Panc1 (cell line): ENCODE measurements at regions not wholly inside any gene's neighbourhood (a gene's known extent, or its start where the extent isn't known, plus 50 kb on each side); places are given as distances from the start of the nearest gene placed in this dataset.
"Not testable (repeated sequence)": the region's sequence is repeated elsewhere in the genome, so short reads cannot be mapped to it uniquely, and the experiment has no call there.

Source experiments
- ATAC-seq: fragments of 200-7000 bp; cut with Tn5 transposase; 2 replicates; pipeline ENCODE4 v1.9.1; 2020; ENCODE audit warnings: mild to moderate bottlenecking, moderate library complexity
- BruUV-seq: library from RNA; stranded (reverse); fragments of 400-500 nt; replicated peaks from 2 replicates; lab custom pipeline; 2021; lab: Mats Ljungman, UMichigan
- CTCF ChIA-PET: fragments of 300-600 bp; sonication (Branson Sonifier 250); formaldehyde crosslinking; loops from one replicate; lab custom pipeline; 2022; ENCODE audit warnings: antibody characterized with exemption; lab: Charles Lee
- POLR2A ChIA-PET: fragments of 300-600 bp; sonication (Branson Sonifier 250); formaldehyde crosslinking; loops from one replicate; lab custom pipeline; 2022; ENCODE audit warnings: antibody characterized with exemption; lab: Charles Lee
- DNase-seq: peaks from one replicate; pipeline ENCODE4 v3.0.0-alpha.2; 2010; ENCODE audit warnings: low read depth, low spot score
- H3K27ac ChIP-seq: 2 replicates; pipeline ENCODE4 v1.5.1; 2011; ENCODE audit warnings: mild to moderate bottlenecking, low read length, inconsistent platforms
- H3K27me3 ChIP-seq: fragments of 200-500 bp; sonication (Bioruptor generic); 2 replicates; pipeline ENCODE4 v1.6.0; 2014; ENCODE audit warnings: low read length, inconsistent platforms; ENCODE audit not compliant: control insufficient read depth, insufficient read depth
- H3K36me3 ChIP-seq: fragments of 200-500 bp; sonication (Bioruptor generic); 2 replicates; pipeline ENCODE4 v1.5.1; 2014; ENCODE audit warnings: inconsistent platforms, mild to moderate bottlenecking, low read length, moderate library complexity; ENCODE audit not compliant: control insufficient read depth, insufficient read depth
- H3K4me1 ChIP-seq: 2 replicates; pipeline ENCODE4 v1.5.1; 2011; ENCODE audit warnings: inconsistent platforms, mild to moderate bottlenecking, low read length, moderate library complexity; ENCODE audit not compliant: control insufficient read depth, insufficient read depth
- H3K4me3 ChIP-seq, 2 experiments: 2 replicates each; pipeline ENCODE4 v1.5.1; 2011 to 2012; ENCODE audit warnings: low read depth in 2 of 2, low read length in 2 of 2, mild to moderate bottlenecking in 2 of 2, inconsistent platforms in 1 of 2, moderate library complexity in 1 of 2
- H3K9me3 ChIP-seq: fragments of 200-500 bp; sonication (Bioruptor generic); 2 replicates; pipeline ENCODE4 v1.5.1; 2014; ENCODE audit warnings: low read depth, mild to moderate bottlenecking, inconsistent platforms, low read length, moderate library complexity; ENCODE audit not compliant: control insufficient read depth, insufficient read depth
- POLR2AphosphoS5 ChIP-seq: IDR thresholded peaks from 2 replicates; pipeline ENCODE4 v1.6.1; 2012; ENCODE audit warnings: mild to moderate bottlenecking, low read depth, low read length, moderate library complexity
- SIN3A ChIP-seq: IDR thresholded peaks from 2 replicates; pipeline ENCODE4 v1.6.1; 2012; ENCODE audit warnings: low read depth, mild to moderate bottlenecking, low read length, moderate library complexity, borderline replicate concordance; ENCODE audit not compliant: insufficient read depth
- TCF7L2 ChIP-seq: IDR thresholded peaks from 2 replicates; pipeline ENCODE4 v1.6.1; 2011; ENCODE audit warnings: mild to moderate bottlenecking, low read depth, low read length, inconsistent platforms
- in situ Hi-C: cut with HindIII; loops from 2 replicates; pipeline ENCODE4 v1.10.0; 2016; ENCODE audit warnings: low sequenced_read_pairs, low pct_unique_long_range_greater_than_20kb
- intact Hi-C: fragments of 100-400 bp; cut with micrococcal nuclease; formaldehyde crosslinking; loops from one replicate; pipeline ENCODE4 v1.10.0; 2022; ENCODE audit not compliant: unreplicated experiment
- TF ChIP-seq, protein P1 (sequence below): fragments of 450-650 bp; IDR thresholded peaks from 2 replicates; pipeline ENCODE4 v1.5.1; 2017; ENCODE audit warnings: mild to moderate bottlenecking
- TF ChIP-seq, protein P2 (sequence below), 2 experiments: IDR thresholded peaks; 2 replicates each; pipeline ENCODE4 v1.6.1; 2011 to 2012; ENCODE audit warnings: low read depth in 2 of 2, control low read depth in 1 of 2, low read length in 1 of 2, mild to moderate bottlenecking in 1 of 2, moderate library complexity in 1 of 2; ENCODE audit not compliant: insufficient read depth in 1 of 2

DNA sequence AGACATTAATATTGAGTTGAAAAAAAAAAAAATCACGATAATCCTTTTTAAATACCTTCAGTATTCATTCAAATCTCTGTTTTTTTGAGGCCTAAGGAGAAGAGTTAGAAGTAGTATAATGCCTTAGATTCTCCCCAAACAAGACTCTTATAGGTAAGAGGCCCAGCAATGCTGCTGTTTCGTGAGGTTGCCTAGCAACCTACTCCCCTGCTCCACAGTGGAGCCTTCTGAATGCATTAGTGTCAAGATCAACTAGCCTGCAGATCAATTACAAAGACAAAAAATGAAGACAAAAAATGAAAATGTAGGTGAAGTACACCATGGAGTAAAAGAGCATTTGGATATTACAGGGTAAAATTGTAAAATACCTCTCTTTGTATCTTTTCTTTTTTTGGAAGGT lies 229.8 kb upstream of the LUZP2 start:
- CTCF ChIA-PET: no interaction called here
- ATAC-seq (no peak), DNase-seq (no peak)
- no TSS peak for BruUV-seq
- no peaks in the 10 kb centered on the region for H3K9me3 ChIP-seq
- intact Hi-C loops (no loop called here), in situ Hi-C loops (no loop called here)
- no peaks in the 10 kb centered on the region for H3K36me3 ChIP-seq
- H3K27me3 ChIP-seq: no peaks in the 10 kb centered on the region
- H3K4me3 ChIP-seq: no peak overlapping the region
- TF ChIP-seq TCF7L2 (no peak), SIN3A (no peak), POLR2AphosphoS5 (no peak)
- TF ChIP-seq, protein P1, sequence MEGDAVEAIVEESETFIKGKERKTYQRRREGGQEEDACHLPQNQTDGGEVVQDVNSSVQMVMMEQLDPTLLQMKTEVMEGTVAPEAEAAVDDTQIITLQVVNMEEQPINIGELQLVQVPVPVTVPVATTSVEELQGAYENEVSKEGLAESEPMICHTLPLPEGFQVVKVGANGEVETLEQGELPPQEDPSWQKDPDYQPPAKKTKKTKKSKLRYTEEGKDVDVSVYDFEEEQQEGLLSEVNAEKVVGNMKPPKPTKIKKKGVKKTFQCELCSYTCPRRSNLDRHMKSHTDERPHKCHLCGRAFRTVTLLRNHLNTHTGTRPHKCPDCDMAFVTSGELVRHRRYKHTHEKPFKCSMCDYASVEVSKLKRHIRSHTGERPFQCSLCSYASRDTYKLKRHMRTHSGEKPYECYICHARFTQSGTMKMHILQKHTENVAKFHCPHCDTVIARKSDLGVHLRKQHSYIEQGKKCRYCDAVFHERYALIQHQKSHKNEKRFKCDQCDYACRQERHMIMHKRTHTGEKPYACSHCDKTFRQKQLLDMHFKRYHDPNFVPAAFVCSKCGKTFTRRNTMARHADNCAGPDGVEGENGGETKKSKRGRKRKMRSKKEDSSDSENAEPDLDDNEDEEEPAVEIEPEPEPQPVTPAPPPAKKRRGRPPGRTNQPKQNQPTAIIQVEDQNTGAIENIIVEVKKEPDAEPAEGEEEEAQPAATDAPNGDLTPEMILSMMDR: no peak
- TF ChIP-seq, protein P2, sequence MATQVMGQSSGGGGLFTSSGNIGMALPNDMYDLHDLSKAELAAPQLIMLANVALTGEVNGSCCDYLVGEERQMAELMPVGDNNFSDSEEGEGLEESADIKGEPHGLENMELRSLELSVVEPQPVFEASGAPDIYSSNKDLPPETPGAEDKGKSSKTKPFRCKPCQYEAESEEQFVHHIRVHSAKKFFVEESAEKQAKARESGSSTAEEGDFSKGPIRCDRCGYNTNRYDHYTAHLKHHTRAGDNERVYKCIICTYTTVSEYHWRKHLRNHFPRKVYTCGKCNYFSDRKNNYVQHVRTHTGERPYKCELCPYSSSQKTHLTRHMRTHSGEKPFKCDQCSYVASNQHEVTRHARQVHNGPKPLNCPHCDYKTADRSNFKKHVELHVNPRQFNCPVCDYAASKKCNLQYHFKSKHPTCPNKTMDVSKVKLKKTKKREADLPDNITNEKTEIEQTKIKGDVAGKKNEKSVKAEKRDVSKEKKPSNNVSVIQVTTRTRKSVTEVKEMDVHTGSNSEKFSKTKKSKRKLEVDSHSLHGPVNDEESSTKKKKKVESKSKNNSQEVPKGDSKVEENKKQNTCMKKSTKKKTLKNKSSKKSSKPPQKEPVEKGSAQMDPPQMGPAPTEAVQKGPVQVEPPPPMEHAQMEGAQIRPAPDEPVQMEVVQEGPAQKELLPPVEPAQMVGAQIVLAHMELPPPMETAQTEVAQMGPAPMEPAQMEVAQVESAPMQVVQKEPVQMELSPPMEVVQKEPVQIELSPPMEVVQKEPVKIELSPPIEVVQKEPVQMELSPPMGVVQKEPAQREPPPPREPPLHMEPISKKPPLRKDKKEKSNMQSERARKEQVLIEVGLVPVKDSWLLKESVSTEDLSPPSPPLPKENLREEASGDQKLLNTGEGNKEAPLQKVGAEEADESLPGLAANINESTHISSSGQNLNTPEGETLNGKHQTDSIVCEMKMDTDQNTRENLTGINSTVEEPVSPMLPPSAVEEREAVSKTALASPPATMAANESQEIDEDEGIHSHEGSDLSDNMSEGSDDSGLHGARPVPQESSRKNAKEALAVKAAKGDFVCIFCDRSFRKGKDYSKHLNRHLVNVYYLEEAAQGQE (IDR thresholded peaks at IDR 0.05; ENCODE audit: insufficient read depth in 1 of 2, low read depth in 2 of 2, low read length in 1 of 2): no peak
- H3K4me1 ChIP-seq: no peaks in the 10 kb centered on the region
- POLR2A ChIA-PET: no interaction called here
- no peak overlapping the region for H3K27ac ChIP-seq

DNA sequence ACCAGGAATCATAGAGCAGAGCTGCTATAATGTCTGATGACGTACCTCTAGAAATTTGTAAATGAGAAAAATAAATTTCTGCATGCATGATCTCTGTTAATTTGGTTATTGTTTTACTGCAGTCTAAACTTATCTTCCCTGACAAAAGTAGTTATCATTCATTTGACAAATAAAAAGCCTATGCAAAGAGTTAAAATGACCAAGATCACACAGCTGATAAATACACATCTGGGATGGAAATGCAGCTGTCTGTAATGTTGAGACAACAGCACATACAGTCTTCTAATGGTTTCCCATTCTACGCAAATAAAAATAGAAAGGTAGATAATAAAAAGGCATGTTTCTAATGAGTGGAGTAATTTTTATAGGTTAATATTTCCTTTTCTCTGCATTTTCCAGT lies 225.1 kb upstream of the LUZP2 start:
- in situ Hi-C loops: no loop called here
- Histone ChIP-seq H3K27me3 (no peaks in the 10 kb centered on the region), H3K9me3 (no peaks in the 10 kb centered on the region), H3K4me1 (no peaks in the 10 kb centered on the region), H3K4me3 (no peak overlapping the region), H3K36me3 (no peaks in the 10 kb centered on the region), H3K27ac (no peak overlapping the region)
- no peak for DNase-seq
- no TSS peak for BruUV-seq
- no peak for TF ChIP-seq SIN3A
- TF ChIP-seq, protein P2 (IDR thresholded peaks at IDR 0.05; ENCODE audit: insufficient read depth in 1 of 2, low read depth in 2 of 2, low read length in 1 of 2): no peak
- no peak for TF ChIP-seq POLR2AphosphoS5
- no peak for TF ChIP-seq TCF7L2
- TF ChIP-seq, protein P1: no peak
- intact Hi-C loops: no loop called here
- ATAC-seq: no peak
- ChIA-PET POLR2A (no interaction called here), CTCF (no interaction called here)

DNA sequence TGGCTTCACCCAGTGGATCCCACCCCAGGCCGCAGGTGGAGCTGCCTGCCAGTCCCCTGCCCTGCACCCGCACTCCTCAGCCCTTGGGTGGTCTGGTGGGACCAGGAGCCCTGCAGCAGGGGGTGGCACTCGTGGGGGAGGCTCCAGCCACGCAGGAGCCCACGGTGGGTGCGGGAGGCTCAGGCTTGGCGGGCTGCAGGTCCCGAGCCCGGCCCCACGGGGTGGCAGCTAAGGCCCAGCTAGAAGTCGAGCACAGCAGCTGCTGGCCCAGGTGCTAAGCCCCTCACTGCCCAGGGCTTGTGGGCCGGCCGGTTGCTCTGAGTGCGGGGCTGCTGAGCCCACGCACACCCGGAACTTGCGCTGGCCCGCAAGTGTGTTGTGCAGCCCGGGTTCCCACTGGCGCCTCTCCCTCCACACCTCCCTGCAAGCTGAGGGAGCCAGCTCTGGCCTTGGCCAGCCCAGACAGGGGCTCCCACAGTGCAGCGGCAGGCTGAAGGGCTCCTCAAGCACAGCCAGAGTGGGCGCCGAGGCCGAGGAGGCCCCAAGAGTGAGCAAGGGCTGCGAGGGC lies 222.6 kb upstream of the LUZP2 start:
- H3K36me3 ChIP-seq, H3K4me3 ChIP-seq, CTCF ChIA-PET, H3K27me3 ChIP-seq, DNase-seq, in situ Hi-C loops, H3K9me3 ChIP-seq, H3K27ac ChIP-seq, BruUV-seq, H3K4me1 ChIP-seq, intact Hi-C loops, POLR2A ChIA-PET, ATAC-seq: not testable (repeated sequence)
